RWPE2 (cell line): ENCODE measurements at regions not wholly inside any gene's neighbourhood (a gene's known extent, or its start where the extent isn't known, plus 50 kb on each side); places are given as distances from the start of the nearest gene placed in this dataset.

ENCODE experiments used
- ATAC-seq: fragments of 200-7000 bp; cut with Tn5 transposase; 3 replicates; pipeline ENCODE4 v1.9.1; 2021; ENCODE audit warnings: low read depth
- DNase-seq: peaks from one replicate; pipeline ENCODE4 v3.0.0-alpha.2; 2020; ENCODE audit warnings: low spot score
- H3K27ac ChIP-seq: fragments of 450-650 bp; 2 replicates; pipeline ENCODE4 v1.5.1; 2017; ENCODE audit warnings: mild to moderate bottlenecking; ENCODE audit not compliant: poor library complexity, severe bottlenecking
- H3K27me3 ChIP-seq: fragments of 250-450 bp; sonication (Bioruptor Pico); 2 replicates; pipeline ENCODE4 v1.5.1; 2021; ENCODE audit warnings: mild to moderate bottlenecking, moderate library complexity; ENCODE audit not compliant: insufficient read depth, poor library complexity, severe bottlenecking
- H3K36me3 ChIP-seq: fragments of 250-450 bp; sonication (Bioruptor Pico); 2 replicates; pipeline ENCODE4 v1.5.1; 2020; ENCODE audit warnings: low read depth, mild to moderate bottlenecking, moderate library complexity
- H3K4me1 ChIP-seq: fragments of 250-450 bp; sonication (Bioruptor Pico); 2 replicates; pipeline ENCODE4 v1.5.1; 2021; ENCODE audit warnings: mild to moderate bottlenecking, moderate library complexity; ENCODE audit not compliant: insufficient read depth, poor library complexity, severe bottlenecking
- H3K4me3 ChIP-seq: fragments of 250-450 bp; sonication (Bioruptor Pico); 2 replicates; pipeline ENCODE4 v1.5.1; 2021; ENCODE audit warnings: mild to moderate bottlenecking, moderate library complexity; ENCODE audit not compliant: severe bottlenecking
- H3K9me3 ChIP-seq: fragments of 250-450 bp; sonication (Bioruptor Pico); 2 replicates; pipeline ENCODE4 v1.5.1; 2021; ENCODE audit warnings: mild to moderate bottlenecking, moderate library complexity; ENCODE audit not compliant: severe bottlenecking
- CTCF ChIP-seq: fragments of 450-650 bp; IDR thresholded peaks from one replicate; pipeline ENCODE4 v1.5.1; 2017; ENCODE audit warnings: mild to moderate bottlenecking, moderate library complexity; ENCODE audit not compliant: poor library complexity, severe bottlenecking

GRCh38 chr4:35066406-35066805 lies 1177.9 kb downstream of the ARAP2 start:
- Histone ChIP-seq H3K27me3 (no peaks in the 10 kb centered on the region), H3K36me3 (no peaks in the 10 kb centered on the region), H3K9me3 (no peaks in the 10 kb centered on the region), H3K4me3 (no peak overlapping the region), H3K27ac (no peak overlapping the region), H3K4me1 (no peaks in the 10 kb centered on the region)
- DNase-seq (no peak), ATAC-seq (no peak)
- no peak for TF ChIP-seq CTCF

GRCh38 chr4:35080799-35081198 lies 1163.5 kb downstream of the ARAP2 start:
- H3K27me3 ChIP-seq: no peaks in the 10 kb centered on the region
- ATAC-seq (no peak), DNase-seq (no peak)
- no peaks in the 10 kb centered on the region for H3K36me3 ChIP-seq
- no peaks in the 10 kb centered on the region for H3K9me3 ChIP-seq
- no peaks in the 10 kb centered on the region for H3K4me1 ChIP-seq
- no peak overlapping the region for H3K27ac ChIP-seq
- H3K4me3 ChIP-seq: no peak overlapping the region
- TF ChIP-seq CTCF: no peak

- no peaks in the 10 kb centered on the region for H3K27me3 ChIP-seq
- H3K36me3 ChIP-seq: no peaks in the 10 kb centered on the region
- no peaks in the 10 kb centered on the region for H3K4me1 ChIP-seq
- no peak for ATAC-seq
- no peak overlapping the region for H3K27ac ChIP-seq
- TF ChIP-seq CTCF: no peak
- no peak for DNase-seq
- H3K9me3 ChIP-seq: no peaks in the 10 kb centered on the region
- H3K4me3 ChIP-seq: no peak overlapping the region
Measured at GRCh38 chr4:35087218-35087617, 1157.1 kb downstream of the ARAP2 start.

- Histone ChIP-seq H3K27me3 (no peaks in the 10 kb centered on the region), H3K36me3 (no peaks in the 10 kb centered on the region), H3K9me3 (no peaks in the 10 kb centered on the region), H3K4me1 (no peaks in the 10 kb centered on the region), H3K4me3 (no peak overlapping the region), H3K27ac (no peak overlapping the region)
- no peak for TF ChIP-seq CTCF
- DNase-seq (no peak), ATAC-seq (no peak)
Measured at GRCh38 chr4:35100932-35101331, 1143.4 kb downstream of the ARAP2 start.

GRCh38 chr4:35102066-35102465 lies 1142.2 kb downstream of the ARAP2 start:
- Histone ChIP-seq H3K27me3 (no peaks in the 10 kb centered on the region), H3K4me1 (no peaks in the 10 kb centered on the region), H3K27ac (no peak overlapping the region), H3K36me3 (no peaks in the 10 kb centered on the region), H3K9me3 (no peaks in the 10 kb centered on the region), H3K4me3 (no peak overlapping the region)
- no peak for ATAC-seq
- DNase-seq: no peak
- no peak for TF ChIP-seq CTCF
